WI38 (cell line): ENCODE measurements at regions not wholly inside any gene's neighbourhood (a gene's known extent, or its start where the extent isn't known, plus 50 kb on each side); places are given as distances from the start of the nearest gene placed in this dataset.

Source experiments
- H3K4me3 ChIP-seq: 2 replicates; pipeline ENCODE4 v1.5.1; 2011; ENCODE audit warnings: low read depth, mild to moderate bottlenecking, control low read depth, low read length
- TF ChIP-seq, protein P1 (sequence below): IDR thresholded peaks from 2 replicates; pipeline ENCODE4 v1.5.1; 2012; ENCODE audit warnings: low read depth, mild to moderate bottlenecking, control low read depth, low read length

DNA sequence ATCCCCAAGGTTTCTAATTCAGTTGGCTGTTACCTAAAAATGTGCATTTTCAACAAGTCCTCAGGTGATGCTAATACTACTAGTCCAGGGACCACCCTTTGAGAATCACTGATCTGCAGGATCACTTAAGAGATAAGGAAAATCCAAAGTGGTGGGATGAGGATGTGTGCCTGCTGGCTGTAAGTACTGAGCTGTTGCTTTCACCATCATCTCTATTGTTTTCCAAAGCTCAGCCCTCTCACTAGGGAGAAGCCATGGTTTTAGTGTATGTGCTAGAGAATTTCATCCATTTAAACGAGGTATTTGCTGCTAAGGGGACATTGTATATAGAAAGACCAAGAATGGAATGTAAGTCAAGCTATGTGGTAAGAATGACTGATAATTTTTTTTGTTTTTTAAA is 202.3 kb downstream of the KIF21A start:
- H3K4me3 ChIP-seq, result no peak overlapping the region
- TF ChIP-seq, protein P1, sequence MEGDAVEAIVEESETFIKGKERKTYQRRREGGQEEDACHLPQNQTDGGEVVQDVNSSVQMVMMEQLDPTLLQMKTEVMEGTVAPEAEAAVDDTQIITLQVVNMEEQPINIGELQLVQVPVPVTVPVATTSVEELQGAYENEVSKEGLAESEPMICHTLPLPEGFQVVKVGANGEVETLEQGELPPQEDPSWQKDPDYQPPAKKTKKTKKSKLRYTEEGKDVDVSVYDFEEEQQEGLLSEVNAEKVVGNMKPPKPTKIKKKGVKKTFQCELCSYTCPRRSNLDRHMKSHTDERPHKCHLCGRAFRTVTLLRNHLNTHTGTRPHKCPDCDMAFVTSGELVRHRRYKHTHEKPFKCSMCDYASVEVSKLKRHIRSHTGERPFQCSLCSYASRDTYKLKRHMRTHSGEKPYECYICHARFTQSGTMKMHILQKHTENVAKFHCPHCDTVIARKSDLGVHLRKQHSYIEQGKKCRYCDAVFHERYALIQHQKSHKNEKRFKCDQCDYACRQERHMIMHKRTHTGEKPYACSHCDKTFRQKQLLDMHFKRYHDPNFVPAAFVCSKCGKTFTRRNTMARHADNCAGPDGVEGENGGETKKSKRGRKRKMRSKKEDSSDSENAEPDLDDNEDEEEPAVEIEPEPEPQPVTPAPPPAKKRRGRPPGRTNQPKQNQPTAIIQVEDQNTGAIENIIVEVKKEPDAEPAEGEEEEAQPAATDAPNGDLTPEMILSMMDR, result no peak

- H3K4me3 ChIP-seq, result no peak overlapping the region
- TF ChIP-seq, protein P1, result no peak
Measured at GRCh38 chr12:39239490-39240486, 203.1 kb downstream of the KIF21A start.

- no peak overlapping the region for H3K4me3 ChIP-seq
- TF ChIP-seq, protein P1, result no peak
Measured at GRCh38 chr12:39237004-39237403, 205.9 kb downstream of the KIF21A start.

- TF ChIP-seq, protein P1, result no peak
- H3K4me3 ChIP-seq, result no peak overlapping the region
Measured at GRCh38 chr12:39235990-39236767, 206.7 kb downstream of the KIF21A start.

DNA sequence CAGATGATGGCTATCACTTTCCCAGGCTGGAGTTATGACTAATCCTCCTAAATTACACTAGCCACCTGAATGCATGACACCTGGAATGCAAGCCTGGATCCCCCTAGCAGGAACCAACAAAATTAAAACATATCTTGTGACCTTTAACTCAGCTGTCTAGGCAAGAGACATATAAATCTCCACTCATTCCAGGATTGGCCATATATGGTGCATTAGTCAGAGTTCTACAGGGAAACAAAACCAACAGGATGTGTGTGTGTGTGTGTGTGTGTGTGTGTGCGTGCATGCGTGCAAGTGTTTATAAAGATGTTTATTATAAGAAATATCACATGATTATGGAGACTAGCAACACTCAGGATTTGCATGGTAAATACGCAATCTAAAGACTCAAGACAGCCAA is 212.8 kb downstream of the KIF21A start:
- TF ChIP-seq, protein P1, result no peak
- no peak overlapping the region for H3K4me3 ChIP-seq

- H3K4me3 ChIP-seq, result no peak overlapping the region
- TF ChIP-seq, protein P1, result no peak
Measured at GRCh38 chr12:39227218-39227617, 215.7 kb downstream of the KIF21A start.
